ENCODE measurements at regions not wholly inside any gene's neighbourhood (a gene's known extent, or its start where the extent isn't known, plus 50 kb on each side); places are given as distances from the start of the nearest gene placed in this dataset.
"Not testable (repeated sequence)": the region's sequence is repeated elsewhere in the genome, so short reads cannot be mapped to it uniquely, and the experiment has no call there.

DNA sequence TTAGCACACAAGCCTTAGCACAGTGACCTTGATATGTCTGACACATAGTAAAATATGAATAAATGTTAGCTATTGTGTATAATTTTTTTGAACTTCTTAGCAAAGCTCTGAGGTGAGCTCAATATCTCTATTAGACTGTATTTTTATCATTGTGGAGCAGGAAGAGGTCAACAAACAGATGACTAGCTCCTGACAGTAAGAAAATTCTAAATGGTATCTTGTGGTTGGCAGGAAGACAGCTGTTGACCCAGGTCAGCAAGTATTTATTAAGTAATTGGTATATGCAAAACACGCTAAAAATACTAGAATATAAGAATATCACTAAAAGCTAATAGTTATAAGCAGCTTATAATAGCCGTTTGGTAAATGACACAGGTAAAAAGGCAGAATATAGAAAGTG is 77.5 kb upstream of the MARCKS start:
- Mint-ChIP-seq H3K4me3 (no peak overlapping the region), H3K9me3 (peaks cover 0 to 2% (median 0%) of the 10 kb centered on the region in 6 donors), H3K27me3 (ENCODE audit: low read depth in 3 of 3) (peaks cover 2 to 3% (median 2%) of the 10 kb centered on the region in 3 donors), H3K36me3 (no peaks in the 10 kb centered on the region), H3K4me1 (no peaks in the 10 kb centered on the region), H3K27ac (no peak overlapping the region)
- DNase-seq, result no peak

DNA sequence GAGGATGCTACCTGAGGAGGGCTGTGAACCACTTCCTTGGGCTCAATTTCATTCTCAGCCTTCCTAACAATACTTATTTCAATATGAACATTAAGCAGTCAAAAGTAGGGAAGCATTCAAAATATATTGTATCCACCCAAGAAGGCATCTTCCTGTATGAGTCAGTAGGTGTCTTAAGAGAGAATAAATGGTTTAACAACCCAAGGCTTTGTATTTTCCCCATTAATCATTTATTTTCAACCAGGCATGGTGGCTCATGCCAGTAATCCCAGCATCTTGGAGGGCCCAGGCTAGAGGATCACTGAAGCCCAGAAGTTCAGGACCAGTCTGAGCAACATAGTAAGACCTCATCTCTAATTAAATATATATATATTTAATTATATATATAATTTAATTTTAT is 74.5 kb upstream of the MARCKS start:
- no peak for DNase-seq
- Mint-ChIP-seq H3K27me3 (ENCODE audit: low read depth in 3 of 3) (peaks cover 0 to 2% (median 0%) of the 10 kb centered on the region in 3 donors), H3K4me1 (no peaks in the 10 kb centered on the region), H3K9me3 (no peaks in the 10 kb centered on the region), H3K4me3 (no peak overlapping the region), H3K27ac (no peak overlapping the region), H3K36me3 (no peaks in the 10 kb centered on the region)

DNA sequence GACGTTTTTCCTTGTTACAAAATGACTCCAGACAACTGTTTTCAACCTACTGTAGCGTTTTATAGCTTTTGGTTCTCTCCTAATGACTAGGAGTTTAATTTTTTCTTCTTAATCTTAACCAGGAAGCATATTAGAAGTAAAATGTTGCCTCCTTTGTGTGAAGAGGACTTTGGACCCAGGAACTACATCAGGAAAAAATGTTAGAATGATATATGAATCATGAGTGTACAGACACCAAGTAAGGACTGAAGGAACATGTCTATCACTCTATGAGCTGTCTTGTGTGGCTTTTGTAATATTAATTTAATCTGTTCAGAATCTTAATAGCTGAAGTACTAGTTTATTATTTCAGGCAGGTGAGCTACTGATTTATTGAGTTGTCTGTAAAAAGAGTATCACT is 71.0 kb upstream of the MARCKS start:
- DNase-seq, result no peak
- H3K27me3 Mint-ChIP-seq (ENCODE audit: low read depth in 3 of 3), result no peaks in the 10 kb centered on the region
- H3K4me1 Mint-ChIP-seq, result no peaks in the 10 kb centered on the region
- no peaks in the 10 kb centered on the region for H3K36me3 Mint-ChIP-seq
- H3K27ac Mint-ChIP-seq, result no peak overlapping the region
- H3K4me3 Mint-ChIP-seq, result no peak overlapping the region
- peaks cover 0 to 2% (median 0%) of the 10 kb centered on the region in 6 donors for H3K9me3 Mint-ChIP-seq

- Mint-ChIP-seq H3K27ac (no peak overlapping the region), H3K4me1 (no peaks in the 10 kb centered on the region), H3K4me3 (no peak overlapping the region), H3K36me3 (no peaks in the 10 kb centered on the region), H3K9me3 (peaks cover 0 to 2% (median 0%) of the 10 kb centered on the region in 6 donors), H3K27me3 (ENCODE audit: low read depth in 3 of 3) (no peaks in the 10 kb centered on the region)
- DNase-seq, result no peak
Observed at GRCh38 chr6:113788586-113788985, 68.6 kb upstream of the MARCKS start.

DNA sequence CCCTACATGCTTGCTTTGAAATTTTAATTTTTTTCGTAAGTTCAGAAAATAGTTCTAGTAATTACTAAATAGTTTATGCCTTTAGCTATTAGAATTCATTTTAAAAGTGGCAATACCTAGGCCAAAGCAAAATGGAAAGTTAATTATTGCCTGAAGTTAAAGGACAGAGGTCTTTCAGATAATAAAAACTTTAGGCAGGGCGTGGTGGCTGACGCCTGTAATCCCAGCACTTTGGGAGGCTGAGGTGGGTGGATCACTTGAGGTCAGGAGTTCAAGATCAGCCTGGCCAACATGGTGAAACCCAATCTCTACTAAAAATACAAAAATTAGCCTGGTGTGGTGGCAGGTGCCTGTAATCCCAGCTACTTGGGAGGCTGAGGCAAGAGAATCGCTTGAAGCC is 65.9 kb upstream of the MARCKS start:
- H3K4me3 Mint-ChIP-seq; H3K27me3 Mint-ChIP-seq (ENCODE audit: low read depth in 3 of 3); DNase-seq; H3K9me3 Mint-ChIP-seq; H3K27ac Mint-ChIP-seq; H3K4me1 Mint-ChIP-seq; H3K36me3 Mint-ChIP-seq: not testable (repeated sequence)

DNA sequence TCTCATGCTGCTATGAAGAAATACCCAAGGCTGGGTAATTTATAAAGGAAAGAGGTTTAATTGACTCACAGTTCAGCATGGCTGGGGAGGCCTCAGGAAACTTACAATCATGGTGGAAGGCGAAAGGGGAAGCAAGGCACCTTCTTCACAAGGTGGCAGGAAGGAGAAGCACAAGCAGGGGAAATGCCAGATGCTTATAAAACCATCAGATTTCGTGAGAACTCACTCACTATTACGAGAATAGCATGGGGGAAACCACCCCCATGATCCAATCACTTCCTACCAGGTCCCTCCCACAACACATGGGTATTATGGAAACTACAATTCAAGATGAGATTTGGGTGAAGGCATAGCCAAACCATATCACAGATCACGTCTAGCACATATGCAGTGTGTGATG is 61.8 kb upstream of the MARCKS start:
- H3K36me3 Mint-ChIP-seq; H3K4me1 Mint-ChIP-seq; H3K9me3 Mint-ChIP-seq; H3K4me3 Mint-ChIP-seq; H3K27me3 Mint-ChIP-seq (ENCODE audit: low read depth in 3 of 3); H3K27ac Mint-ChIP-seq; DNase-seq: not testable (repeated sequence)

GRCh38 chr6:113796038-113796437 is 61.1 kb upstream of the MARCKS start:
- H3K9me3 Mint-ChIP-seq, result peaks cover 0 to 7% (median 0%) of the 10 kb centered on the region in 6 donors

GRCh38 chr6:113802779-113803178 is 54.4 kb upstream of the MARCKS start:
- H3K27ac Mint-ChIP-seq, result no peak overlapping the region
- H3K9me3 Mint-ChIP-seq, result peaks cover 0 to 7% (median 0%) of the 10 kb centered on the region in 6 donors
- no peaks in the 10 kb centered on the region for H3K36me3 Mint-ChIP-seq
- H3K27me3 Mint-ChIP-seq (ENCODE audit: low read depth in 3 of 3), result no peaks in the 10 kb centered on the region
- H3K4me3 Mint-ChIP-seq, result no peak overlapping the region
- no peaks in the 10 kb centered on the region for H3K4me1 Mint-ChIP-seq
- no peak for DNase-seq

More at GRCh38 chr6:113796038-113796437, 61.1 kb upstream of the MARCKS start:
- Mint-ChIP-seq H3K27me3 (ENCODE audit: low read depth in 3 of 3) (peaks cover 0 to 6% (median 0%) of the 10 kb centered on the region in 3 donors), H3K36me3 (no peaks in the 10 kb centered on the region), H3K27ac (no peak overlapping the region), H3K4me1 (no peaks in the 10 kb centered on the region), H3K4me3 (no peak overlapping the region)
- DNase-seq, result no peak

DNA sequence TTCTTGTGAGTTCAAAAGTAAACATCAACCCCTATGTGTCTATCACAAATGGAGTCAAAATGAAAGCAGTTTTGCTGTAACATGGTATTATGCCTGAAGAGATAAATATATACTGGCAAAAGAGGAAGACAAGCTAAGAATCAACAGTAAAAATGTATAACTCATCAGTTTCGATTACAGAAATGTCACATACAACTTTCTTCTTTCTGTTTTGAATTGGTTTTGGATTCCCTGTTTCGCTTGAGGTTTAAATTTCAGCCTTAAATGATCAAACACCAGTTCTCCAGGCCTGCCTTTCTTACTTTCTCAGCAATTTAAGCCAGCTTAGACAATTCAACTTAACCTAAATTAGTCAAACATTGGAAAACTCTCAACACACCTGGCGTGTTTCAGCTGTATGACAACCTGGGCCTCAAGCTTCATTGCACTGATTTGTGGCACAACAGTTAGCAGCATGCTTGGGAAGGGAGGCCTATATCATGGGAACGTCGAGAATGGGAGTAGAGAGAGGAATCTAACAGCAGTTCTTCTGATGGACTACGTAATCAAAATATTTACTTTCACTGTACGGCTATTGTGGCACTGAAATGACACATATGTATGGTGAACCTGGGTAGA is 51.9 kb upstream of the MARCKS start:
- no peak for DNase-seq
- no peaks in the 10 kb centered on the region for H3K27me3 Mint-ChIP-seq (ENCODE audit: low read depth in 3 of 3)
- H3K4me1 Mint-ChIP-seq, result no peaks in the 10 kb centered on the region
- H3K36me3 Mint-ChIP-seq, result no peaks in the 10 kb centered on the region
- H3K27ac Mint-ChIP-seq, result no peak overlapping the region
- peaks cover 0 to 7% (median 0%) of the 10 kb centered on the region in 6 donors for H3K9me3 Mint-ChIP-seq
- no peak overlapping the region for H3K4me3 Mint-ChIP-seq

DNA sequence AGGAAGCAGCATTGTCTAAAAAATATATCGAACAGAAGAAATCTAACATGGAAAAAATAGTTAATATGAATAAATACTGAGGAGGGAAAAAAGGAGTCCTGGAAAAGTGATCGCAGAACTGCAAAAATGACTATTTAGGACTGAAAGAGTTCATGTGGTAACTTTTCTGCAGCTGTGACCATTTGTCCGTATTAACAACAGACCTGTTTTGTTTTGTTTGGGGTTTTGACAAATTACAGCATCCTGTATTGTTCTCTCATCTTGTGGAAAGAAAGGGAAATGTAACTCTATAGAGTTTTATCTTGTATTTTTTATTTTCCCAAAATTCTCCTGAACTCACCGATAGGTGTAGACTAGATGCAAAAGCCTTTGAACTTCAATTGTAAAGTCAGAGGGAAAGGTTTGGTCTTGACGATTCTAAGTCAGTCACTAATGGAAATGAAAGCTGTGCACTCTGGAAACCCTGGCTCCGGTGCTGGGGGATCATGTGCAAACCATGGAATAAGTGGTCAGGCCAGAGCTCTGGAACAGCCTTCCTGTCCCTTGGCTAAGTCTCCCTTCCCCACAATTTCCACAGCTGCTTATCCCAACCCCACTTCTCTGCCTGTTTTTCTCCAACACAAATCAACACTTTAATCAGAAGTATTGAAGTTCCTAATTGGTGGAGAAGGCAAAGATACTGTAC is 51.2 kb upstream of the MARCKS start:
- H3K9me3 Mint-ChIP-seq, result peaks cover 0 to 5% (median 0%) of the 10 kb centered on the region in 6 donors
- no peak for DNase-seq
- H3K27me3 Mint-ChIP-seq (ENCODE audit: low read depth in 3 of 3), result no peaks in the 10 kb centered on the region
- no peak overlapping the region for H3K4me3 Mint-ChIP-seq
- no peaks in the 10 kb centered on the region for H3K36me3 Mint-ChIP-seq
- H3K27ac Mint-ChIP-seq, result no peak overlapping the region
- no peaks in the 10 kb centered on the region for H3K4me1 Mint-ChIP-seq

All from immature natural killer cell (primary cell).